H1 (cell line): ENCODE measurements at regions not wholly inside any gene's neighbourhood (a gene's known extent, or its start where the extent isn't known, plus 50 kb on each side); places are given as distances from the start of the nearest gene placed in this dataset.

Source experiments
- ATF3 ChIP-seq: IDR thresholded peaks from 2 replicates; pipeline ENCODE4 v1.6.1; 2011; ENCODE audit warnings: low read depth, mild to moderate bottlenecking, low read length; ENCODE audit not compliant: insufficient read depth
- HDAC6 ChIP-seq: IDR thresholded peaks from one replicate; pipeline ENCODE4 v1.7.1; 2012; ENCODE audit warnings: low read depth, mild to moderate bottlenecking, inconsistent platforms, low read length, moderate library complexity
- KDM4A ChIP-seq: IDR thresholded peaks from one replicate; pipeline ENCODE4 v1.7.1; 2012; ENCODE audit warnings: low read depth, mild to moderate bottlenecking, moderate library complexity, low read length, inconsistent platforms; ENCODE audit not compliant: severe bottlenecking
- KDM5A ChIP-seq: fragments of 200-600 bp; IDR thresholded peaks from 2 replicates; pipeline ENCODE4 v1.7.1; 2012; ENCODE audit warnings: mild to moderate bottlenecking, low read length, inconsistent platforms, mixed read lengths
- SIN3A ChIP-seq, 2 experiments: IDR thresholded peaks in 1 of 2; conservative IDR thresholded peaks in 1 of 2; 2 replicates each; pipeline ENCODE4 v1.6.1; 2011 to 2012; ENCODE audit warnings: low read length in 2 of 2, improper control_type of control experiment in 1 of 2, low read depth in 1 of 2, mild to moderate bottlenecking in 1 of 2
- SP1 ChIP-seq: IDR thresholded peaks from 2 replicates; pipeline ENCODE4 v1.6.1; 2011; ENCODE audit warnings: low read depth, low read length
- TAF7 ChIP-seq: optimal IDR thresholded peaks from 2 replicates; pipeline ENCODE3; 2011; ENCODE audit warnings: low read depth, mild to moderate bottlenecking, inconsistent platforms, low read length, moderate library complexity, borderline replicate concordance
- TF ChIP-seq, protein P1 (sequence below): fragments of 300-600 bp; sonication (generic); IDR thresholded peaks from 2 replicates; pipeline ENCODE4 v1.7.1; 2012; ENCODE audit warnings: low read length, moderate library complexity, mild to moderate bottlenecking, inconsistent platforms; ENCODE audit not compliant: insufficient replicate concordance

DNA sequence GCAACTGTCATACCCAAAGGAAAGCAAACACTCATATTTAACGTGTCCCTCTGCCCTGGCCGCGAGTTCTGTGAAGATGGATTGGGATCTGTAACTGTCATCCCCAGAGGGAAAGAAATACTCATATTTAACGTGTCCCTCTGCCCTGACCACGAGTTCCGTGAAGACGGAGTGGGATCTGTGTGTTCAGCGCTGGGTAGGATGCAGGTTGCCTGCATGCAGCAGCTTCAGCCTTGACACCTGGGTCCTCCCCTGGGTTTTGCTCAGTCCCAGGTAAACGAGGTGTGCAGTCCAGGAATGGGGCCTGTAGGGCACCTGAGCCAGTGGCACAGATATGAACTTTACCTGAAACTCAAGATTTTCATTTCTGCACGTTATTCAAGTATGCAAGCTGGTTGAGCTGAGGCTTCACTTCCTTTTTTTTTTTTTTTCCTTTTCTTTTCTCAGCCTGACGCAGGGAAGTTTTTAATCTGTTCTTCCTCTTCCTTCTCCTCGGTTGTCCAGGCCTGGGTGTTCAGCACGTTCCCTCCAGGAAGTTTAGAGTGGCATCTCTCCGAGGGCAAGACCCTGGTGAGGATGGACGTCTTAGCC is 159.0 kb upstream of the SHH start (continued):
- TF ChIP-seq, protein P1, sequence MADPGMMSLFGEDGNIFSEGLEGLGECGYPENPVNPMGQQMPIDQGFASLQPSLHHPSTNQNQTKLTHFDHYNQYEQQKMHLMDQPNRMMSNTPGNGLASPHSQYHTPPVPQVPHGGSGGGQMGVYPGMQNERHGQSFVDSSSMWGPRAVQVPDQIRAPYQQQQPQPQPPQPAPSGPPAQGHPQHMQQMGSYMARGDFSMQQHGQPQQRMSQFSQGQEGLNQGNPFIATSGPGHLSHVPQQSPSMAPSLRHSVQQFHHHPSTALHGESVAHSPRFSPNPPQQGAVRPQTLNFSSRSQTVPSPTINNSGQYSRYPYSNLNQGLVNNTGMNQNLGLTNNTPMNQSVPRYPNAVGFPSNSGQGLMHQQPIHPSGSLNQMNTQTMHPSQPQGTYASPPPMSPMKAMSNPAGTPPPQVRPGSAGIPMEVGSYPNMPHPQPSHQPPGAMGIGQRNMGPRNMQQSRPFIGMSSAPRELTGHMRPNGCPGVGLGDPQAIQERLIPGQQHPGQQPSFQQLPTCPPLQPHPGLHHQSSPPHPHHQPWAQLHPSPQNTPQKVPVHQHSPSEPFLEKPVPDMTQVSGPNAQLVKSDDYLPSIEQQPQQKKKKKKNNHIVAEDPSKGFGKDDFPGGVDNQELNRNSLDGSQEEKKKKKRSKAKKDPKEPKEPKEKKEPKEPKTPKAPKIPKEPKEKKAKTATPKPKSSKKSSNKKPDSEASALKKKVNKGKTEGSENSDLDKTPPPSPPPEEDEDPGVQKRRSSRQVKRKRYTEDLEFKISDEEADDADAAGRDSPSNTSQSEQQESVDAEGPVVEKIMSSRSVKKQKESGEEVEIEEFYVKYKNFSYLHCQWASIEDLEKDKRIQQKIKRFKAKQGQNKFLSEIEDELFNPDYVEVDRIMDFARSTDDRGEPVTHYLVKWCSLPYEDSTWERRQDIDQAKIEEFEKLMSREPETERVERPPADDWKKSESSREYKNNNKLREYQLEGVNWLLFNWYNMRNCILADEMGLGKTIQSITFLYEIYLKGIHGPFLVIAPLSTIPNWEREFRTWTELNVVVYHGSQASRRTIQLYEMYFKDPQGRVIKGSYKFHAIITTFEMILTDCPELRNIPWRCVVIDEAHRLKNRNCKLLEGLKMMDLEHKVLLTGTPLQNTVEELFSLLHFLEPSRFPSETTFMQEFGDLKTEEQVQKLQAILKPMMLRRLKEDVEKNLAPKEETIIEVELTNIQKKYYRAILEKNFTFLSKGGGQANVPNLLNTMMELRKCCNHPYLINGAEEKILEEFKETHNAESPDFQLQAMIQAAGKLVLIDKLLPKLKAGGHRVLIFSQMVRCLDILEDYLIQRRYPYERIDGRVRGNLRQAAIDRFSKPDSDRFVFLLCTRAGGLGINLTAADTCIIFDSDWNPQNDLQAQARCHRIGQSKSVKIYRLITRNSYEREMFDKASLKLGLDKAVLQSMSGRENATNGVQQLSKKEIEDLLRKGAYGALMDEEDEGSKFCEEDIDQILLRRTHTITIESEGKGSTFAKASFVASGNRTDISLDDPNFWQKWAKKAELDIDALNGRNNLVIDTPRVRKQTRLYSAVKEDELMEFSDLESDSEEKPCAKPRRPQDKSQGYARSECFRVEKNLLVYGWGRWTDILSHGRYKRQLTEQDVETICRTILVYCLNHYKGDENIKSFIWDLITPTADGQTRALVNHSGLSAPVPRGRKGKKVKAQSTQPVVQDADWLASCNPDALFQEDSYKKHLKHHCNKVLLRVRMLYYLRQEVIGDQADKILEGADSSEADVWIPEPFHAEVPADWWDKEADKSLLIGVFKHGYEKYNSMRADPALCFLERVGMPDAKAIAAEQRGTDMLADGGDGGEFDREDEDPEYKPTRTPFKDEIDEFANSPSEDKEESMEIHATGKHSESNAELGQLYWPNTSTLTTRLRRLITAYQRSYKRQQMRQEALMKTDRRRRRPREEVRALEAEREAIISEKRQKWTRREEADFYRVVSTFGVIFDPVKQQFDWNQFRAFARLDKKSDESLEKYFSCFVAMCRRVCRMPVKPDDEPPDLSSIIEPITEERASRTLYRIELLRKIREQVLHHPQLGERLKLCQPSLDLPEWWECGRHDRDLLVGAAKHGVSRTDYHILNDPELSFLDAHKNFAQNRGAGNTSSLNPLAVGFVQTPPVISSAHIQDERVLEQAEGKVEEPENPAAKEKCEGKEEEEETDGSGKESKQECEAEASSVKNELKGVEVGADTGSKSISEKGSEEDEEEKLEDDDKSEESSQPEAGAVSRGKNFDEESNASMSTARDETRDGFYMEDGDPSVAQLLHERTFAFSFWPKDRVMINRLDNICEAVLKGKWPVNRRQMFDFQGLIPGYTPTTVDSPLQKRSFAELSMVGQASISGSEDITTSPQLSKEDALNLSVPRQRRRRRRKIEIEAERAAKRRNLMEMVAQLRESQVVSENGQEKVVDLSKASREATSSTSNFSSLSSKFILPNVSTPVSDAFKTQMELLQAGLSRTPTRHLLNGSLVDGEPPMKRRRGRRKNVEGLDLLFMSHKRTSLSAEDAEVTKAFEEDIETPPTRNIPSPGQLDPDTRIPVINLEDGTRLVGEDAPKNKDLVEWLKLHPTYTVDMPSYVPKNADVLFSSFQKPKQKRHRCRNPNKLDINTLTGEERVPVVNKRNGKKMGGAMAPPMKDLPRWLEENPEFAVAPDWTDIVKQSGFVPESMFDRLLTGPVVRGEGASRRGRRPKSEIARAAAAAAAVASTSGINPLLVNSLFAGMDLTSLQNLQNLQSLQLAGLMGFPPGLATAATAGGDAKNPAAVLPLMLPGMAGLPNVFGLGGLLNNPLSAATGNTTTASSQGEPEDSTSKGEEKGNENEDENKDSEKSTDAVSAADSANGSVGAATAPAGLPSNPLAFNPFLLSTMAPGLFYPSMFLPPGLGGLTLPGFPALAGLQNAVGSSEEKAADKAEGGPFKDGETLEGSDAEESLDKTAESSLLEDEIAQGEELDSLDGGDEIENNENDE: no peak
- TF ChIP-seq KDM4A (no peak), SIN3A (conservative IDR thresholded peaks at IDR 0.05 in 1 of 2, IDR thresholded peaks at IDR 0.05 in 1 of 2; ENCODE audit: low read depth in 1 of 2, low read length in 2 of 2) (no peak), KDM5A (no peak), SP1 (no peak), ATF3 (no peak), TAF7 (no peak), HDAC6 (no peak)
